Breast epithelium (tissue), 3 donors: ENCODE measurements at regions not wholly inside any gene's neighbourhood (a gene's known extent, or its start where the extent isn't known, plus 50 kb on each side); places are given as distances from the start of the nearest gene placed in this dataset.

Source experiments
- POLR2A ChIP-seq: fragments of 450-650 bp; IDR thresholded peaks from one replicate; pipeline ENCODE4 v1.6.1; 2016; ENCODE audit warnings: antibody characterized with exemption, mild to moderate bottlenecking, moderate library complexity
- POLR2AphosphoS5 ChIP-seq, 3 donors: sonication (generic); formaldehyde crosslinking; IDR thresholded peaks; one replicate each; pipeline ENCODE4 v1.6.1; 2017; ENCODE audit warnings: antibody characterized with exemption in 3 of 3
- TF ChIP-seq, protein P1 (sequence below), 3 donors: fragments of 450-650 bp; IDR thresholded peaks; one replicate each; pipeline ENCODE4 v1.5.1; 2016 to 2017; ENCODE audit warnings: antibody characterized with exemption in 3 of 3, mild to moderate bottlenecking in 3 of 3, moderate library complexity in 3 of 3

- TF ChIP-seq, protein P1, sequence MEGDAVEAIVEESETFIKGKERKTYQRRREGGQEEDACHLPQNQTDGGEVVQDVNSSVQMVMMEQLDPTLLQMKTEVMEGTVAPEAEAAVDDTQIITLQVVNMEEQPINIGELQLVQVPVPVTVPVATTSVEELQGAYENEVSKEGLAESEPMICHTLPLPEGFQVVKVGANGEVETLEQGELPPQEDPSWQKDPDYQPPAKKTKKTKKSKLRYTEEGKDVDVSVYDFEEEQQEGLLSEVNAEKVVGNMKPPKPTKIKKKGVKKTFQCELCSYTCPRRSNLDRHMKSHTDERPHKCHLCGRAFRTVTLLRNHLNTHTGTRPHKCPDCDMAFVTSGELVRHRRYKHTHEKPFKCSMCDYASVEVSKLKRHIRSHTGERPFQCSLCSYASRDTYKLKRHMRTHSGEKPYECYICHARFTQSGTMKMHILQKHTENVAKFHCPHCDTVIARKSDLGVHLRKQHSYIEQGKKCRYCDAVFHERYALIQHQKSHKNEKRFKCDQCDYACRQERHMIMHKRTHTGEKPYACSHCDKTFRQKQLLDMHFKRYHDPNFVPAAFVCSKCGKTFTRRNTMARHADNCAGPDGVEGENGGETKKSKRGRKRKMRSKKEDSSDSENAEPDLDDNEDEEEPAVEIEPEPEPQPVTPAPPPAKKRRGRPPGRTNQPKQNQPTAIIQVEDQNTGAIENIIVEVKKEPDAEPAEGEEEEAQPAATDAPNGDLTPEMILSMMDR (IDR thresholded peaks at IDR 0.05): no peak
- TF ChIP-seq POLR2AphosphoS5 (IDR thresholded peaks at IDR 0.05) (no peak), POLR2A (no peak)
Measured at GRCh38 chr6:165743366-165743898, 80.4 kb upstream of the PDE10A start.
